Psoas muscle (tissue), 7 donors: ENCODE measurements at regions not wholly inside any gene's neighbourhood (a gene's known extent, or its start where the extent isn't known, plus 50 kb on each side); places are given as distances from the start of the nearest gene placed in this dataset.
A peak's percentile ranks its signal among the peaks of the same experiment; 100 is the strongest.
"Not testable (repeated sequence)": the region's sequence is repeated elsewhere in the genome, so short reads cannot be mapped to it uniquely, and the experiment has no call there.

Experiments
- ATAC-seq, 4 donors: fragments of 200-7000 bp; cut with Tn5 transposase; one replicate each; pipeline ENCODE4 v1.9.1; 2020; ENCODE audit warnings: moderate library complexity in 3 of 4, mild to moderate bottlenecking in 2 of 4
- DNase-seq, 2 donors: peaks; one replicate each; pipeline ENCODE4 v3.0.0-alpha.2; 2020
- H3K27ac ChIP-seq: fragments of 200-600 bp; one replicate; pipeline ENCODE4 v1.8.0; 2022
- H3K27me3 ChIP-seq, 3 donors: fragments of 200-600 bp in 1 of 3; one replicate each; pipeline versions ENCODE4 v1.6.1 to v1.8.0; 2013 to 2022; ENCODE audit warnings: low read length in 2 of 3, mild to moderate bottlenecking in 2 of 3, moderate library complexity in 1 of 3; ENCODE audit not compliant: insufficient read depth in 3 of 3
- H3K36me3 ChIP-seq, 2 donors: fragments of 200-600 bp in 1 of 2; one replicate each; pipeline versions ENCODE4 v1.6.1 to v1.8.0; 2013 to 2022; ENCODE audit warnings: low read depth in 1 of 2, mild to moderate bottlenecking in 1 of 2, moderate library complexity in 1 of 2; ENCODE audit not compliant: insufficient read depth in 1 of 2
- H3K4me1 ChIP-seq: fragments of 200-600 bp; one replicate; pipeline ENCODE4 v1.8.0; 2022
- H3K4me3 ChIP-seq: fragments of 200-600 bp; one replicate; pipeline ENCODE4 v1.8.0; 2022; ENCODE audit warnings: mild to moderate bottlenecking
- H3K9me3 ChIP-seq: fragments of 200-600 bp; one replicate; pipeline ENCODE4 v1.8.0; 2022
- WGBS, 3 donors: extraction: QIAGEN DNeasy Blood & Tissue Kit; methylation state at CpG; one replicate each; pipeline versions ENCODE4 v1.1.6 to v1.1.7; 2013; 5-methylcytosine and 5-hydroxymethylcytosine counted together
- intact Hi-C, 2 donors: fragments of 100-400 bp; cut with DNase I; formaldehyde crosslinking; loops; one replicate each; pipeline versions ENCODE4 v1.11.0 to v1.14.2; 2022
- TF ChIP-seq, protein P1 (sequence below): fragments of 200-600 bp; IDR thresholded peaks from one replicate; pipeline ENCODE4 v1.8.0; 2022; ENCODE audit warnings: antibody characterized with exemption
- donor health status: healthy with polysubstance abuse.
- donor health status: DM: no; HTN: no; CAD: no; lungs with moderate emphysema.
- donor health status: Bipolar disorder and iron deficiency.
- donor health status: healthy.
- donor health status: DM: yes; HTN: yes; CAD: no.
- donor health status: DM: no; HTN: no; CAD: no.
- donor health status: DM: yes; HTN: yes; CAD: no.

DNA sequence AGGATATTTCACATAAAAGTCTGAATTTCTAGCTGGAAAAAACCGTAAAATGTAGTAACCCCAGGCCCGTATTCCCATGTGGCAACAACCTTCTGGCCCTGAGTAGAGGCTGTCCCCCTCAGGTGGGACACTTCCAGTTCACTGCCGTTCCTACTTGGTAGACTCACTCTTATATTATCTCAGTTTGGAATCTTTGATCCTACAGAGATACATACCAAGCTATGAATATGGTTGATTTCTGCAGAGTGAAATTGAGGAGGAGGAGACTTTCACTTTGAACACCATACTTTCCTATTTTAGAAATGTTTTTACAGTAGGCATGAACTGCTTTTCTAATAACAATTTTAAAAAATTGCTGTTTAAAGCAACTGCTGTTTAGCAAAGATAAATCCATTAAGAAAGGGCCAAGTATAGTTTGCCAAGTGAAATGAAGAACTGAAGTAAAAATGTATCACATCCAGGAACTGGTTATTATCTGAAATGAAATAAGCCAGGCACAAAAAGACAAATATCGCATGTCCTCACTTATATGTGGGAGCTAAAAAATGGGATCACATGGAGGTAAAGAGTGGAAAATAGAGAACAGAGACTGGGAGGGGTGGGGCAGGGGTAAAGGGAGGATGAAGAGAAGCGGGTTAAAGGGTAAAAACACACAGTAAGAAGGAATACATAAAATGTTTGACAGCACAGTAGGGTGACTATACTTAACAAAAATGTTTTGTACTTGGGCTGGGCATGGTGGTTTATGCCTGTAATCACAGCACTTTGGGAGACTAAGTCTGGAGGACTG lies 92.8 kb upstream of the METAP2 start:
- Histone ChIP-seq H3K4me1 (peaks cover 19% of the 10 kb centered on the region), H3K27ac (no peak overlapping the region), H3K9me3 (no peaks in the 10 kb centered on the region), H3K27me3 (no peaks in the 10 kb centered on the region), H3K36me3 (no peaks in the 10 kb centered on the region), H3K4me3 (no peak overlapping the region)
- DNase-seq (no peak), ATAC-seq (no peak)
- WGBS, 3 donors, result 75 to 84% (median 77%) methylated on average over 5 of the region's 5 CpGs
- TF ChIP-seq, protein P1, sequence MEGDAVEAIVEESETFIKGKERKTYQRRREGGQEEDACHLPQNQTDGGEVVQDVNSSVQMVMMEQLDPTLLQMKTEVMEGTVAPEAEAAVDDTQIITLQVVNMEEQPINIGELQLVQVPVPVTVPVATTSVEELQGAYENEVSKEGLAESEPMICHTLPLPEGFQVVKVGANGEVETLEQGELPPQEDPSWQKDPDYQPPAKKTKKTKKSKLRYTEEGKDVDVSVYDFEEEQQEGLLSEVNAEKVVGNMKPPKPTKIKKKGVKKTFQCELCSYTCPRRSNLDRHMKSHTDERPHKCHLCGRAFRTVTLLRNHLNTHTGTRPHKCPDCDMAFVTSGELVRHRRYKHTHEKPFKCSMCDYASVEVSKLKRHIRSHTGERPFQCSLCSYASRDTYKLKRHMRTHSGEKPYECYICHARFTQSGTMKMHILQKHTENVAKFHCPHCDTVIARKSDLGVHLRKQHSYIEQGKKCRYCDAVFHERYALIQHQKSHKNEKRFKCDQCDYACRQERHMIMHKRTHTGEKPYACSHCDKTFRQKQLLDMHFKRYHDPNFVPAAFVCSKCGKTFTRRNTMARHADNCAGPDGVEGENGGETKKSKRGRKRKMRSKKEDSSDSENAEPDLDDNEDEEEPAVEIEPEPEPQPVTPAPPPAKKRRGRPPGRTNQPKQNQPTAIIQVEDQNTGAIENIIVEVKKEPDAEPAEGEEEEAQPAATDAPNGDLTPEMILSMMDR, result no peak
- intact Hi-C loops, result no loop called here

DNA sequence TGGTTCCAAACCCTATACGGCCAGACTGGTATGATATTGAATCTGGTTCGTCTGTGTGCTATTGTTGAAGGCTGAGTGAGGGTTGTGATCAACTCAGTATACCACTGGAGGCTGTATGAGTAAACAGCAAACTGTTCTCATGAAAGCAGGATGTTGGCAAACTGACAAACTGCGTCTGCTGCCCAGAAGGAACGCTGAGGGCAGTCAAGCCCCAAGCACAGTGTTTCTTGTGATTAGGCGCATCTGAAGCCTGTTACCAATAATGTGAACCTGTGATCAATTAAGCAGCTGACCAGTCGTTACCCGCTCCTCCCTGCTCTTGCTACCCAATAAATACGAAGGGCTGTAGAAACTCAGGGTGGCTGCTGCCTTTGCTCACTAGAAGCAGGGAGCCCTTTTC lies 90.0 kb upstream of the METAP2 start:
- H3K4me3 ChIP-seq, result peak overlapping the region; percentile 38
- intact Hi-C loops, result not testable (repeated sequence)
- peak; percentile 18 to 69 for DNase-seq

DNA sequence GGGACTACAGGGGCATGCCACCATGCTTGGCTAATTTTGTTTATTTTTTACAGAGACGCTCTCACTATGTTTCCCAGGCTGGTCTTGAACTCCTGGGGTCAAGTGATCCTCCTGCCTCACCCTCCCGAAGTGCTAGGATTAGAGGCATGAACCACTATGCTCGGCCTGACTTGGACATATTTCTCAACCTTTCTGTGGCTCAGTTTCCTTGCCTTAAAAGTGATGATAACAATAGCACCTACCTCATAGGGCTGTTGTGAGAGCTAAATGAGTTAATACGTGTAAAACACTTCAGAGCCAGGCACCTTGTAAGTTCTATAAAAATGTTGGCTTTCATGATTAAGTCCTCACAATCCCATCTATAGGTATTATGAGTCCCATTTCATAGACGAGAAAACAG lies 89.2 kb upstream of the METAP2 start:
- Histone ChIP-seq H3K4me1 (peaks cover 23% of the 10 kb centered on the region), H3K9me3 (no peaks in the 10 kb centered on the region), H3K27ac (peak overlapping the region; percentile 85), H3K27me3 (no peaks in the 10 kb centered on the region), H3K36me3 (no peaks in the 10 kb centered on the region), H3K4me3 (peak overlapping the region; percentile 60)
- ATAC-seq, result peak in 2 of 4 donors; percentile 9 to 54
- no peak for DNase-seq
- intact Hi-C loops, result loop anchor here (5.0 kb wide), 1 partner anchor 88 kb away; the partner anchor contains the start of gene METAP2 (in 2 of the 2)
- 37 to 58% (median 40%) methylated on average over 5 of the region's 5 CpGs for WGBS, 3 donors
- TF ChIP-seq, protein P1, result no peak

More for the DNA sequence above, 90.0 kb upstream of the METAP2 start:
- not testable (repeated sequence) for H3K27me3 ChIP-seq, H3K9me3 ChIP-seq, H3K36me3 ChIP-seq
- 30 to 48% (median 37%) methylated on average over 8 of the region's 8 CpGs for WGBS, 3 donors
- peak; percentile 15 to 67 (median 51) for ATAC-seq
- TF ChIP-seq, protein P1, result peak; percentile 18
- H3K4me1 ChIP-seq, result peaks cover 23% of the 10 kb centered on the region
- peak overlapping the region; percentile 85 for H3K27ac ChIP-seq

DNA sequence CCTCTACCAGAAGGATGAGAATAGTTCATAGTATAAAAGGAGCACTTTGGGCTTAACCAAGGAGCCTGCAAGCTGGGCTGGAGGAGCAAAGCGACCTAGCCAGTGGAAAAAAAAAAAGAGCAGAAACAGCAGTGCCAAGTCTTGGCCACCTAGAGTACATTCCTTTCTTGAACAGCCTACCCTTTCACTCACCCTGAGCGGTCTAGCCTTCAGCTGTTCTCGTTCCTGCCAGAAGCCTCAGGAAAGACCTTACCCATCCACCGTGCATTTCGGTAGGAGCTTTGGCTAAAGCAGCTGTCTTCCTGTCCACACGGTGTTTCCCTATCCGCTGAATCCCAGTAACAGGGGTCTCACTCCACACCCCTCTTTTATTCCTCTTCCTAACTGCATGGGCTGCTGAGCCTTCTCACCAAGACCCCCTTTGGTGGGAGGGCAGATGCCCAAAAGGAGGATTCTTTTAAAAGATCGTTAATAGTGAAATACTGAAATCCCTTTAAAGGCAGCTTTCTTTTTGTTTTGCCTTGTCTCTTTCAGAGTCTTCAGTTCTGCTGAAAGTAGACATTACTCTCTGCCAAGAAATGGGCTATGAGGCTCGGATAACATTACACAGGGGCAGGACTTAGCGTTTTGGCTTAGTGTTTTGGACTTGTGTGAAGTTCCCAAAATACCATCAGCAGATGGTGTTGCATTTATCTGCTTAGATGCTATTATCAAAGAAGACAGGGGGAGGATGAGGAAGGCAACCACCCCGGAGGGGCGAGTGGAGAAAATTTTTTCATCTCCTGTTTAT lies 88.5 kb upstream of the METAP2 start:
- H3K4me3 ChIP-seq, result peak overlapping the region; percentile 60
- H3K9me3 ChIP-seq, result no peaks in the 10 kb centered on the region
- H3K36me3 ChIP-seq, result no peaks in the 10 kb centered on the region
- peak; percentile 39 to 67 for DNase-seq
- H3K27me3 ChIP-seq, result no peaks in the 10 kb centered on the region
- H3K27ac ChIP-seq, result peak overlapping the region; percentile 85
- 8 to 12% (median 8%) methylated on average over 12 of the region's 12 CpGs for WGBS, 3 donors
- intact Hi-C loops, result loop anchor here (5.0 kb wide), 1 partner anchor 87 kb away; the partner anchor contains the start of gene METAP2 (in 2 of the 2)
- H3K4me1 ChIP-seq, result peaks cover 23% of the 10 kb centered on the region
- TF ChIP-seq, protein P1, result peak; percentile 14
- peak; percentile 97 to 99 (median 98) for ATAC-seq
